GM19455 (cell line): ENCODE measurements at regions not wholly inside any gene's neighbourhood (a gene's known extent, or its start where the extent isn't known, plus 50 kb on each side); places are given as distances from the start of the nearest gene placed in this dataset.

ENCODE experiments used
- ATAC-seq: cut with Tn5 transposase; IDR thresholded peaks from one replicate; pipeline ENCODE4 v1.9.1; 2021; ENCODE audit not compliant: unreplicated experiment

DNA sequence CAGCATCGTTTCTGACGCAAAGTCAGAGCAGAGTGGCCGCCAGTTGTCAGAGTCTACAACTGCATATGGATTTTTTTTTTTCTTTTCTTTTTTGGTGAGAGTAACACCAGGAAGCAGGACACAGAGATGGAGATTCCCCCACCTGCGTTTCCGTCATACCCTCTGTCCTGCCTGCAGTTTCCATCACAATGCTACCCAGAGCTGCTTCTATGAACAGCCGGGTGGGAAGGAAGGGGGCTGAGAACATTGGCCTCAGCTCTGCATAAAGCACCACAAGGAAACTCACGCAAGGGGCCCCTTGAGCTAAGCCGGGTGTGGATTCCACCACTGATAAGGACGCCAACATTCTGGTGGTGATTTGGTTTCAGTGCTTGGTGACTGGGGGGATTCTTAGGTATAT, 183.5 kb upstream of the AFDN start:
- ATAC-seq = no peak

- ATAC-seq = no peak
These were observed 183.0 kb upstream of the AFDN start for GRCh38 chr6:167643716-167644115.

DNA sequence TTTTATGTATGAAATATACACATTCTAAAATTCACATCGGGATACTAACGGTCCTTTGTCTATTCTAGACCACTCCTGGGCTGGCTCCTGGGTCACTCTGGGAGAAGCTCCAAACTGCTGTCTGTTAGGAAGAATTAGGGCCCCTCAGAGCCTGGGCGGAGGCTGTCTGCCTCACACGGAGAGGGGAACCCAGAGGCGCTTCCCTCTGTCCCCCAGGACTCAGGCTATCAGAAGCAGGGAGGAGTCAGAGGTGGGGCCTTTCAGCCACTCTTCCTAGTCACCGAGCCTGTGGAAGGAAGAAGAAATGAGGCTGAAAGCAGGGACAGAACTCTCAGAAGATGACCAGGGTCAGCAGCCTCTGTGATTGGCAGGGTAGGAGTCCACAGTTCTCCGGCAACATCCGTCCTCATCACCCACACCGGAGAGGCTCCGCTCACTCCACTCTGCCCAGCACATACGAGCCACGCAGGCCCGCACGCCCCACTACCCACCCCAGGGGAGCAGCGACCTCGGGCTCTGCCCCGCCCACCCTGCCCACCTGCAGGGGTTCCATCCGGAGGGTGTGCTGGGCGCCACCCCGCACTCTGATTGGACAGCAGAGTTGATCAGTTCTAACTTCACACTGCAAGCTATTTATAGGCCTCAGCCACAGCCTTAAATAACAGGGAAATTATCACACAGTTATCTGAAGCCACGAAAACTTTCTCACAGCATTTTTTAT, 182.1 kb upstream of the AFDN start:
- no peak for ATAC-seq

DNA sequence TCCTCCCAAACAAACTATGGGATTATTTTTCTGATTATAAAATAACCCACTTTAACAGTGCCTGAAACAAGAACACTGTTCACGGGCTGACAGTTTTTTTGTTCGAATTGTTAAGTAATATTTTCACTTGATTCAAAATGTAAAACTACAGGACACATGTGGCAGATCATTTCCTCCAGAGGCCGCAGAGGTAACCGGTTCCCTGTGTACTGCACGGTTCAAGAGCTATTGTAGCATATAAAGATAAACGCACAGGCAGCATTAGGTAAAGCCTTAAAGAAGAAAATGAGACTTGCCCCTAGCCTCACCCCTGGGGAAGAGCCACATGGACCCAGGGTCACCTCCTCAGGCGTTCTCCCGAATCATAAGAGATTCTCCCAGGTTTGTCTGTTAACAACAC, 181.3 kb upstream of the AFDN start:
- no peak for ATAC-seq

GRCh38 chr6:167647306-167647705, 179.4 kb upstream of the AFDN start:
- ATAC-seq = no peak

DNA sequence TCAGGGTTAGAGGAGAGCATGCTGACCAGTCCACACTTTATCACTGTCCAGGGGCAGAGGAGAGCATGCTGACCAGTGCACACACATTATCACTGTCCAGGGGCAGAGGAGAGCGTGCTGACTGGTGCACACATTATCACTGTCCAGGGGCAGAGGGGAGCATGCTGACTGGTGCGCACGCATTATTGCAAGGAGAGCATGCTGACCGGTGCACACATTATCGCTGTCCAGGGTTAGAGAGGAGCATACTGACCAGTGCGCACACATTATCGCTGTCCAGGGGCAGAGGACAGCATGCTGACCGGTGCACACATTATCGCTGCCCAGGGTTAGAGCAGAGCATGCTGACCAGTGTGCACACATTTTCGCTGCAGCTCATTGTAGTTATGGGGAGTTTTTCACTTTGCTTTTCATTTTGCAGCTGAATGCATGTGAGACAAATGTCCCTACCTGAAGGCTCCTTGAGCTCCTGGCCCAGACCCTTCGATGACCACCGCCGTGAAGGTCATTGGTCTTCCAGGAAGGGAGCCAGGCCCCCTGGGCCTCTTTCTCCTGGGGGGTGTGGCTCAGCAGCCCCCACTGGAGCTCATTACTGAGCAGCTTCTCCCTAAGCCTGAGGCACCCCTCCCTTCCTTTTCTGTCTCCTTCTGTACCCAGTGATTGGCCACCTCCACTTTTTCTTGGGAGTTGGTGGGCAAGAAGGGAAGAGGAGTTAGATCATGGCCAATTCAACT, 178.8 kb upstream of the AFDN start:
- no peak for ATAC-seq

- no peak for ATAC-seq
These were observed 178.0 kb upstream of the AFDN start for GRCh38 chr6:167648501-167649278.

- ATAC-seq = no peak
These were observed 177.2 kb upstream of the AFDN start for GRCh38 chr6:167649476-167649875.

GRCh38 chr6:167650730-167651317, 175.9 kb upstream of the AFDN start:
- no peak for ATAC-seq

DNA sequence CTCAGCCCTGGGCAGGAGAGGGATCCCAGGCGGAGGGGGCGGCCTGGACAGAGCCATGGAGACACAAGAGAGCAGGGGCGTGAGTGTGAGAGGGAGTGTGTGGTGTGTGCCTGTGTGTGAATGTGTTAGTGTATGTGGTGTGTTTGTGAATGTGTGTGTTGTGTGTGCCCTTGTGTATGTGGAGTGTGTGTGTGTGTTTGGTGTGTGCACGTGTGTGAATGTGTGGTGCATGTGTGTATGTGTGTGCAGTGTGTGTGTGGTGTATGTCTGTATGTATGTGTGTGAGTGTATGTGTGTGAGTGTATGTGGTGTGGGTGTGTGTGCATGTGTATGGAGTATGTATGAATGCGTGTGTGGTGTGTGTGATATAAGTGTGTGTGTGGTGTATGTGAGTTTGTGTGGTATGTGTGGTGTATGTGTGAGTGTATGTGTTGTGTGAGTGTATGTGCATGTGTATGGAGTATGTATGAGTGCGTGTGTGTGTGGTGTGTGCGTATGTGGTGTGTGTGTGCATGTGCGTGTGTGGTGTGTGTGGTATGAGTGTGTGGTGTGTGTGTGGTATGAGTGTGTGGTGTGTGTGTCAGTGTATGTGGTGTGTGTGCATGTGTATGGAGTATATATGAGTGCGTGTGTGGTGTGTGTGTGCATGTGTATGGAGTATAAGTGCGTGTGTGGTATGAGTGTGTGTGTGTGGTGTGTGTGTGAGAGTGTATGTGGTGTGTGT, 175.2 kb upstream of the AFDN start:
- ATAC-seq = no peak

DNA sequence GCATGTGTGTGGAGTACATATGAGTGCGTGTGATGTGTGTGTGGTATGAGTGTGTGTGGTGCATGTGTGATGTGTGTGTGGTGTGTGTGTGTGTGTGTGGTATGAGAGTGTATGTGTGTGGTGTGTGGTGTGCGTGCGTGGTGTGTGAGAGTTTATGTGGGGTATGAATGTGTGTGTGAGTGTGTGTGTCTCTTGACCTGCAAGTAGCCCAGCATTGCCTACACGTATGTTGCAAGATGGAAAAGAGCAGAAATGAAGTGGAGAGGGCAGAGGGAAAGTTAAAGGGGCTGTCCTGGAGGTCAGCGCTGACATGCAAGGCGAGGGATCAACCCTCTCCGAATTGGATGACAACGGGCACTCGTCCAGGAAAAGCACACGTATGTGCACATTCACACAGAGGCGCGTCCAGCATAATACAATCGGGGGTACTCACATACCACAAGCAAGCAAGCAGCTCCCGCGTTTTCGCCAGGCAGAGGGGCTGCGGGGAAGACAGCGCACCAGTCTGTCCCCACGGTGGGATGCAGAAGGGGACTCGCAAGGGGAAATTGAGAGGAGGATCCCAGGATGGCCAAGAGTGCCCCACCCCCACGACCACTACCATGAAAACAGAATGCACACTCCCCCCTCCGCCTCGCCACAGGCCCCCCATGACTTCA, 174.5 kb upstream of the AFDN start:
- ATAC-seq = no peak

GRCh38 chr6:167652701-167653095, 174.0 kb upstream of the AFDN start:
- no peak for ATAC-seq

- ATAC-seq = no peak
These were observed 173.2 kb upstream of the AFDN start for GRCh38 chr6:167653561-167653960.

- ATAC-seq = no peak
These were observed 172.3 kb upstream of the AFDN start for GRCh38 chr6:167654389-167654788.

DNA sequence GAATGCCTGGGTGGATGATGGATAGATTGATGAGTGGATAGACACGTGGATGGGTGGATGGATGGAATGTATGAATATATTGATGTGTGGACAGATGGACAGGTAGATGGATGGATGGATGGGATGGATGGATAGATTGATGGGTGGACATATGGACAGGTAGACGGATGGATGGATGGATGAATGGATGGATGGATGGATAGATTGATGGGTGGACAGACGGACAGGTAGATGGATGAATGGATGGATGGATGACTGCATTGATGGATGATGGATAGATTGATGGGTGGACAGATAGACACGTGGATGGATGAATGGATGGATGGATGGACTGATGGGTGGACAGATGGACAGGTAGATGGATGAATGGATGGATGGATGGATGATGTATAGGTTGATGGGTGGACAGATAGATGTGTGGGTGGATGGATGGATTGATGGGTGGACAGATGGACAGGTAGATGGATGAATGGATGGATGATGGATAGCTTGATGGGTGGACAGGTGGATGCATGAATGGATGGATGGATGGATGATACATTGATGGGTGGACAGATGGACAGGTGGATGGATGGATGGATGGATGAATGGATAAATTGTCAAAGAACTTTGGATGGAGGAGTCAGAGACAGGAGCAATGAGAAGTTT, 171.4 kb upstream of the AFDN start:
- no peak for ATAC-seq

DNA sequence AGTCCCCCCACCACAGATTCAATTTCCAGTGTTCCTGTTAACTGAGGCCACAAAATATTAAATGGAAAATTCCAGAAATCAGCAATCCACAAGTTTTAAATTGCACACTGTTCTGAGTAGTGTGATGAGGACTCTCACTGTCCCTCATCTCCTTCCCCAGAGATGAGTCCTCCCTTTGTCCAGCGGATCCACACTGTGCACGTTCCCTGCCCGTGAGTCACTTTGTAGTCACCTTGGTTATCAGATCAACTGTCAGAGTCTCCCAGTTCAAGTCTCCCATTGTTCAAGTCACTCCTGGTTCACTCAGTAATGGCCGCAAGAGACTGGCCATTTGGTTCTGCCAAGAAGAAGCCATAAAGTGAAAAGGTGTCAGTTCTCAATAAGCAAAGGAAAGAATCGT, 168.6 kb upstream of the AFDN start:
- ATAC-seq = no peak

DNA sequence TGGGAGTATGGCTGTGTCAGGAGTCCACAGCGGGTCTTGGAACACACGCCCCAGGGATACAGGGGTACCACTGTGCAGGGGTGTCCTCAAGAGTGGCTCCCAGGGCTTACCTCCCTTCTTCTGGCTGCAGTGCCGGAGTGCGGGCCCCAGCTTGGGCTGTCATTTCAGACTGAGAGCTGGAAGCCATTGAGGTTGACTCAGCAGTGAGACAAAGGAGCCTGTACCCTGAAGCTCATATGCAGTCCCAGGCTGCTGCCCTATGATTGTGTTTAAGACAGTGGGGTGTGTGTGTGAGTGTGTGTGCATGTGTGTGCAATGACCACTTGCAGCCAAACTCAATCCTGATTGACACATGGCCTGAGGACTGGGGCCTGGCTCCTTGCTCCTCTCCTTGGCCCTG, 167.7 kb upstream of the AFDN start:
- no peak for ATAC-seq

- ATAC-seq = no peak
These were observed 166.3 kb upstream of the AFDN start for GRCh38 chr6:167660424-167660823.

- no peak for ATAC-seq
These were observed 165.7 kb upstream of the AFDN start for GRCh38 chr6:167660944-167661551.
